Astrocyte (in vitro differentiated cells and primary cell): ENCODE measurements at regions not wholly inside any gene's neighbourhood (a gene's known extent, or its start where the extent isn't known, plus 50 kb on each side); places are given as distances from the start of the nearest gene placed in this dataset.

Source experiments
- DNase-seq: peaks from one replicate; pipeline ENCODE4 v3.0.0-alpha.2; 2010; ENCODE audit warnings: low read depth
- FAIRE-seq: peaks from 2 replicates; lab custom pipeline; 2011; peaks lifted over from hg19 to GRCh38; lab: Jason Lieb, UNC
- H2AFZ ChIP-seq: 2 replicates; pipeline ENCODE4 v1.6.0; 2012; ENCODE audit warnings: low read depth, low read length, inconsistent platforms
- H3K27ac ChIP-seq: 2 replicates; pipeline ENCODE4 v1.5.1; 2011; ENCODE audit warnings: low read depth, low read length, inconsistent platforms
- H3K27me3 ChIP-seq: 2 replicates; pipeline ENCODE4 v1.6.0; 2011; ENCODE audit warnings: low read length, inconsistent platforms; ENCODE audit not compliant: insufficient read depth
- H3K36me3 ChIP-seq: 2 replicates; pipeline ENCODE4 v1.5.1; 2011; ENCODE audit warnings: low read length, inconsistent platforms; ENCODE audit not compliant: insufficient read depth
- H3K4me1 ChIP-seq: 2 replicates; pipeline ENCODE4 v1.5.1; 2011; ENCODE audit warnings: low read length, inconsistent platforms; ENCODE audit not compliant: insufficient read depth
- H3K4me2 ChIP-seq: 2 replicates; pipeline ENCODE4 v1.6.0; 2012; ENCODE audit warnings: low read length, inconsistent platforms
- H3K4me3 ChIP-seq: 2 replicates; pipeline ENCODE4 v1.5.1; 2011; ENCODE audit warnings: low read depth, mild to moderate bottlenecking, low read length, inconsistent platforms; ENCODE audit not compliant: insufficient read depth
- H3K79me2 ChIP-seq: 2 replicates; pipeline ENCODE4 v1.6.0; 2012; ENCODE audit warnings: mild to moderate bottlenecking, low read length, inconsistent platforms; ENCODE audit not compliant: insufficient read depth
- H3K9ac ChIP-seq: 2 replicates; pipeline ENCODE4 v1.6.0; 2012; ENCODE audit warnings: mild to moderate bottlenecking, low read length, inconsistent platforms
- H3K9me3 ChIP-seq: 2 replicates; pipeline ENCODE4 v1.5.1; 2012; ENCODE audit warnings: low read depth, mild to moderate bottlenecking, low read length, inconsistent platforms; ENCODE audit not compliant: insufficient read depth
- H4K20me1 ChIP-seq: 2 replicates; pipeline ENCODE4 v1.6.0; 2012; ENCODE audit warnings: low read length, inconsistent platforms; ENCODE audit not compliant: insufficient read depth
- H3K27ac Mint-ChIP-seq: one replicate; pipeline ENCODE4 v1.8.0; 2021; ENCODE audit warnings: mild to moderate bottlenecking, mixed read lengths; ENCODE audit not compliant: unreplicated experiment
- H3K27me3 Mint-ChIP-seq: one replicate; pipeline ENCODE4 v1.8.0; 2021; ENCODE audit warnings: low read depth, mixed read lengths; ENCODE audit not compliant: unreplicated experiment
- H3K36me3 Mint-ChIP-seq: one replicate; pipeline ENCODE4 v1.8.0; 2021; ENCODE audit warnings: low read depth, mixed read lengths; ENCODE audit not compliant: unreplicated experiment
- H3K4me1 Mint-ChIP-seq: one replicate; pipeline ENCODE4 v1.8.0; 2021; ENCODE audit warnings: low read depth, mixed read lengths; ENCODE audit not compliant: unreplicated experiment
- H3K4me3 Mint-ChIP-seq: one replicate; pipeline ENCODE4 v1.8.0; 2021; ENCODE audit warnings: mild to moderate bottlenecking, moderate library complexity, mixed read lengths; ENCODE audit not compliant: unreplicated experiment
- H3K9me3 Mint-ChIP-seq: one replicate; pipeline ENCODE4 v1.8.0; 2021; ENCODE audit warnings: mild to moderate bottlenecking, mixed read lengths; ENCODE audit not compliant: unreplicated experiment
- EZH2 ChIP-seq: IDR thresholded peaks from 2 replicates; pipeline ENCODE4 v1.6.1; 2012; ENCODE audit warnings: mild to moderate bottlenecking, low read length, inconsistent platforms; ENCODE audit not compliant: insufficient read depth
- TF ChIP-seq, protein P1 (sequence below): IDR thresholded peaks from 2 replicates; pipeline ENCODE4 v1.5.1; 2011; ENCODE audit warnings: low read depth, mild to moderate bottlenecking, inconsistent platforms, low read length, moderate library complexity; ENCODE audit not compliant: insufficient read depth

- Histone ChIP-seq H3K9me3 (peaks cover 11% of the 10 kb centered on the region), H3K36me3 (no peaks in the 10 kb centered on the region), H2AFZ (no peak overlapping the region), H3K9ac (no peak overlapping the region), H4K20me1 (no peaks in the 10 kb centered on the region), H3K4me1 (no peaks in the 10 kb centered on the region), H3K4me2 (no peak overlapping the region), H3K27ac (no peak overlapping the region), H3K4me3 (no peak overlapping the region), H3K79me2 (no peaks in the 10 kb centered on the region), H3K27me3 (no peaks in the 10 kb centered on the region)
- DNase-seq, result no peak
- no peak for TF ChIP-seq EZH2
- TF ChIP-seq, protein P1, sequence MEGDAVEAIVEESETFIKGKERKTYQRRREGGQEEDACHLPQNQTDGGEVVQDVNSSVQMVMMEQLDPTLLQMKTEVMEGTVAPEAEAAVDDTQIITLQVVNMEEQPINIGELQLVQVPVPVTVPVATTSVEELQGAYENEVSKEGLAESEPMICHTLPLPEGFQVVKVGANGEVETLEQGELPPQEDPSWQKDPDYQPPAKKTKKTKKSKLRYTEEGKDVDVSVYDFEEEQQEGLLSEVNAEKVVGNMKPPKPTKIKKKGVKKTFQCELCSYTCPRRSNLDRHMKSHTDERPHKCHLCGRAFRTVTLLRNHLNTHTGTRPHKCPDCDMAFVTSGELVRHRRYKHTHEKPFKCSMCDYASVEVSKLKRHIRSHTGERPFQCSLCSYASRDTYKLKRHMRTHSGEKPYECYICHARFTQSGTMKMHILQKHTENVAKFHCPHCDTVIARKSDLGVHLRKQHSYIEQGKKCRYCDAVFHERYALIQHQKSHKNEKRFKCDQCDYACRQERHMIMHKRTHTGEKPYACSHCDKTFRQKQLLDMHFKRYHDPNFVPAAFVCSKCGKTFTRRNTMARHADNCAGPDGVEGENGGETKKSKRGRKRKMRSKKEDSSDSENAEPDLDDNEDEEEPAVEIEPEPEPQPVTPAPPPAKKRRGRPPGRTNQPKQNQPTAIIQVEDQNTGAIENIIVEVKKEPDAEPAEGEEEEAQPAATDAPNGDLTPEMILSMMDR, result no peak
- no peak overlapping the region for H3K27ac Mint-ChIP-seq
- H3K36me3 Mint-ChIP-seq, result no peaks in the 10 kb centered on the region
- peaks cover 3% of the 10 kb centered on the region for H3K27me3 Mint-ChIP-seq
- peaks cover 1% of the 10 kb centered on the region for H3K4me1 Mint-ChIP-seq
- peaks cover 17% of the 10 kb centered on the region for H3K9me3 Mint-ChIP-seq
- no peak overlapping the region for H3K4me3 Mint-ChIP-seq
- FAIRE-seq, result no peak
Observed at GRCh38 chr6:137652961-137653705, 158.9 kb upstream of the OLIG3 start.

GRCh38 chr6:137653706-137654059, 159.5 kb upstream of the OLIG3 start:
- Mint-ChIP-seq H3K4me3 (no peak overlapping the region), H3K9me3 (peaks cover 17% of the 10 kb centered on the region), H3K4me1 (peaks cover 1% of the 10 kb centered on the region), H3K27ac (no peak overlapping the region), H3K27me3 (no peaks in the 10 kb centered on the region), H3K36me3 (no peaks in the 10 kb centered on the region)
- Histone ChIP-seq H3K79me2 (no peaks in the 10 kb centered on the region), H3K4me3 (no peak overlapping the region), H3K9me3 (peaks cover 11% of the 10 kb centered on the region), H3K27me3 (no peaks in the 10 kb centered on the region), H2AFZ (no peak overlapping the region), H4K20me1 (no peaks in the 10 kb centered on the region), H3K36me3 (no peaks in the 10 kb centered on the region), H3K4me1 (no peaks in the 10 kb centered on the region), H3K4me2 (no peak overlapping the region), H3K9ac (no peak overlapping the region), H3K27ac (no peak overlapping the region)
- FAIRE-seq, result no peak
- DNase-seq, result no peak
- no peak for TF ChIP-seq EZH2
- TF ChIP-seq, protein P1, result no peak

DNA sequence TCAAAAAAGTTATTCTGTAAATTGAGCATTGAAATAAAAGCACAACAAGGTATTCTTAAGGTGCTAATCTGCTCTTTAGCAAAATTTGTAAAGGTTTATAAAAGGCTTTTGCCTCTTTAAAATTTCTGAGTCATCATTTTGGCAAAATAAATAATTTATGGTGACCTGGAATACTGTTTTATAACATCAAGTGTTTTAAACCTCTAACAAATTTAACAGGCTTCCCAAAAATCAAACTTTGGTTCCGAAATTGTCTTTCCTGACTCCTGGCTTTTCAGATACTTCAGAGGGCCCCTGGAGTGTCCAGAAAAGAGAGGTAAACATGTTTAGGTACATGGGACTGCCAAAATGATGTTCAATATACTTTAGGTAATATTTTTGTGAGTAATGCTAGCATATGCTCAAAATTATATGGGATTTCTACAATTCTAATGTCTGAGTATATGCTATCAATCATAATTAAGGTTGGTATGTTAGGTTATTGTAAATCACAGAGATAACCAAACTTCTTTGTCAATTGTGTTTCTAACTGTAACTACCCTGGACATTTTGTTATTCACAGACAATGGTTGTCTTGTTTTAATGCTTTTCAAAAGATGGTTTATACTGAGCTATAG, 160.3 kb upstream of the OLIG3 start:
- no peaks in the 10 kb centered on the region for H3K4me1 ChIP-seq

More for the DNA sequence above, 160.3 kb upstream of the OLIG3 start:
- Histone ChIP-seq H2AFZ (no peak overlapping the region), H3K9ac (no peak overlapping the region), H3K79me2 (no peaks in the 10 kb centered on the region), H3K27ac (no peak overlapping the region), H3K9me3 (peaks cover 11% of the 10 kb centered on the region), H4K20me1 (no peaks in the 10 kb centered on the region), H3K36me3 (no peaks in the 10 kb centered on the region), H3K4me2 (no peak overlapping the region), H3K27me3 (no peaks in the 10 kb centered on the region), H3K4me3 (no peak overlapping the region)
- FAIRE-seq, result no peak
- Mint-ChIP-seq H3K36me3 (no peaks in the 10 kb centered on the region), H3K4me3 (no peak overlapping the region), H3K27ac (no peak overlapping the region), H3K27me3 (no peaks in the 10 kb centered on the region), H3K4me1 (peaks cover 1% of the 10 kb centered on the region), H3K9me3 (peaks cover 17% of the 10 kb centered on the region)
- TF ChIP-seq, protein P1, result no peak
- TF ChIP-seq EZH2, result no peak
- DNase-seq, result no peak
